Adipocyte (in vitro differentiated cells): ENCODE measurements at regions not wholly inside any gene's neighbourhood (a gene's known extent, or its start where the extent isn't known, plus 50 kb on each side); places are given as distances from the start of the nearest gene placed in this dataset.

Experiments
- DNase-seq: peaks from one replicate; pipeline ENCODE4 v3.0.0-alpha.2; 2015; ENCODE audit warnings: low read depth
- H3K27me3 ChIP-seq: replicated peaks from 2 replicates; pipeline ENCODE4 v1.7.0; 2013; ENCODE audit warnings: mild to moderate bottlenecking, low read length, moderate library complexity; ENCODE audit not compliant: control insufficient read depth, insufficient read depth
- H3K36me3 ChIP-seq: 2 replicates; pipeline ENCODE4 v1.7.0; 2013; ENCODE audit warnings: low read length, mild to moderate bottlenecking, moderate library complexity; ENCODE audit not compliant: control insufficient read depth, insufficient read depth, severe bottlenecking
- H3K4me1 ChIP-seq: 2 replicates; pipeline ENCODE4 v1.7.0; 2013; ENCODE audit warnings: mild to moderate bottlenecking, low read length, moderate library complexity; ENCODE audit not compliant: control insufficient read depth, insufficient read depth
- H3K4me3 ChIP-seq: 2 replicates; pipeline ENCODE4 v1.7.0; 2013; ENCODE audit warnings: mild to moderate bottlenecking, low read length, moderate library complexity
- H3K9ac ChIP-seq: 2 replicates; pipeline ENCODE4 v1.7.0; 2013; ENCODE audit warnings: mild to moderate bottlenecking, low read length, moderate library complexity
- H3K9me3 ChIP-seq: 2 replicates; pipeline ENCODE4 v1.7.0; 2013; ENCODE audit warnings: mild to moderate bottlenecking, low read length, moderate library complexity; ENCODE audit not compliant: control insufficient read depth

GRCh38 chr13:26837997-26838396 is 77.4 kb upstream of the GPR12 start:
- Histone ChIP-seq H3K4me3 (no peak overlapping the region), H3K27me3 (peaks cover 37% of the 10 kb centered on the region), H3K36me3 (no peaks in the 10 kb centered on the region), H3K4me1 (no peaks in the 10 kb centered on the region), H3K9me3 (peaks cover 6% of the 10 kb centered on the region), H3K9ac (no peak overlapping the region)
- DNase-seq, result no peak

GRCh38 chr13:26837102-26837501 is 76.5 kb upstream of the GPR12 start:
- DNase-seq, result no peak
- H3K4me3 ChIP-seq, result no peak overlapping the region
- H3K36me3 ChIP-seq, result no peaks in the 10 kb centered on the region
- H3K9me3 ChIP-seq, result peaks cover 6% of the 10 kb centered on the region
- H3K9ac ChIP-seq, result no peak overlapping the region
- peaks cover 37% of the 10 kb centered on the region for H3K27me3 ChIP-seq
- H3K4me1 ChIP-seq, result no peaks in the 10 kb centered on the region

GRCh38 chr13:26836626-26837025 is 76.0 kb upstream of the GPR12 start:
- Histone ChIP-seq H3K36me3 (no peaks in the 10 kb centered on the region), H3K9me3 (peaks cover 6% of the 10 kb centered on the region), H3K9ac (no peak overlapping the region), H3K27me3 (peaks cover 33% of the 10 kb centered on the region), H3K4me3 (no peak overlapping the region), H3K4me1 (no peaks in the 10 kb centered on the region)
- DNase-seq, result no peak

GRCh38 chr13:26834646-26835045 is 74.1 kb upstream of the GPR12 start:
- H3K4me1 ChIP-seq, result no peaks in the 10 kb centered on the region
- H3K4me3 ChIP-seq, result no peak overlapping the region
- H3K9ac ChIP-seq, result no peak overlapping the region
- DNase-seq, result no peak
- no peaks in the 10 kb centered on the region for H3K36me3 ChIP-seq
- peaks cover 6% of the 10 kb centered on the region for H3K9me3 ChIP-seq
- peaks cover 17% of the 10 kb centered on the region for H3K27me3 ChIP-seq

GRCh38 chr13:26831336-26831908 is 70.8 kb upstream of the GPR12 start:
- H3K9ac ChIP-seq, result no peak overlapping the region

GRCh38 chr13:26829716-26830115 is 69.1 kb upstream of the GPR12 start:
- H3K9me3 ChIP-seq, result no peaks in the 10 kb centered on the region

More at GRCh38 chr13:26831336-26831908, 70.8 kb upstream of the GPR12 start:
- Histone ChIP-seq H3K9me3 (peaks cover 6% of the 10 kb centered on the region), H3K4me3 (no peak overlapping the region), H3K4me1 (no peaks in the 10 kb centered on the region), H3K36me3 (no peaks in the 10 kb centered on the region), H3K27me3 (peaks cover 7% of the 10 kb centered on the region)
- DNase-seq, result no peak

GRCh38 chr13:26824581-26824980 is 64.0 kb upstream of the GPR12 start:
- Histone ChIP-seq H3K4me1 (no peaks in the 10 kb centered on the region), H3K9me3 (no peaks in the 10 kb centered on the region), H3K9ac (no peak overlapping the region), H3K36me3 (no peaks in the 10 kb centered on the region), H3K4me3 (no peak overlapping the region), H3K27me3 (peaks cover 18% of the 10 kb centered on the region)
- DNase-seq, result no peak

More at GRCh38 chr13:26829716-26830115, 69.1 kb upstream of the GPR12 start:
- DNase-seq, result no peak
- Histone ChIP-seq H3K36me3 (no peaks in the 10 kb centered on the region), H3K4me3 (no peak overlapping the region), H3K4me1 (no peaks in the 10 kb centered on the region), H3K27me3 (peaks cover 3% of the 10 kb centered on the region), H3K9ac (no peak overlapping the region)

GRCh38 chr13:26822146-26822545 is 61.6 kb upstream of the GPR12 start:
- Histone ChIP-seq H3K9me3 (no peaks in the 10 kb centered on the region), H3K27me3 (peaks cover 25% of the 10 kb centered on the region), H3K9ac (no peak overlapping the region), H3K4me1 (no peaks in the 10 kb centered on the region), H3K36me3 (no peaks in the 10 kb centered on the region), H3K4me3 (no peak overlapping the region)
- DNase-seq, result no peak

- H3K9ac ChIP-seq, result no peak overlapping the region
- no peaks in the 10 kb centered on the region for H3K4me1 ChIP-seq
- H3K36me3 ChIP-seq, result no peaks in the 10 kb centered on the region
- no peaks in the 10 kb centered on the region for H3K9me3 ChIP-seq
- no peak overlapping the region for H3K4me3 ChIP-seq
- peaks cover 25% of the 10 kb centered on the region for H3K27me3 ChIP-seq
- DNase-seq, result no peak
Observed at GRCh38 chr13:26821672-26822071, 61.1 kb upstream of the GPR12 start.

GRCh38 chr13:26820871-26821270 is 60.3 kb upstream of the GPR12 start:
- Histone ChIP-seq H3K36me3 (no peaks in the 10 kb centered on the region), H3K4me1 (no peaks in the 10 kb centered on the region), H3K27me3 (peaks cover 28% of the 10 kb centered on the region), H3K9me3 (no peaks in the 10 kb centered on the region), H3K9ac (no peak overlapping the region), H3K4me3 (no peak overlapping the region)
- no peak for DNase-seq

- Histone ChIP-seq H3K4me1 (no peaks in the 10 kb centered on the region), H3K9me3 (no peaks in the 10 kb centered on the region), H3K27me3 (peaks cover 30% of the 10 kb centered on the region), H3K4me3 (no peak overlapping the region), H3K36me3 (no peaks in the 10 kb centered on the region), H3K9ac (no peak overlapping the region)
- DNase-seq, result no peak
Observed at GRCh38 chr13:26819046-26819445, 58.5 kb upstream of the GPR12 start.

GRCh38 chr13:26816881-26817280 is 56.3 kb upstream of the GPR12 start:
- Histone ChIP-seq H3K27me3 (peaks cover 31% of the 10 kb centered on the region), H3K4me1 (no peaks in the 10 kb centered on the region)

More at GRCh38 chr13:26816881-26817280, 56.3 kb upstream of the GPR12 start:
- Histone ChIP-seq H3K9me3 (no peaks in the 10 kb centered on the region), H3K36me3 (no peaks in the 10 kb centered on the region), H3K9ac (no peak overlapping the region), H3K4me3 (no peak overlapping the region)
- DNase-seq, result peak; percentile 1
